ENCODE measurements at regions not wholly inside any gene's neighbourhood (a gene's known extent, or its start where the extent isn't known, plus 50 kb on each side); places are given as distances from the start of the nearest gene placed in this dataset.

GRCh38 chr10:106083572-106083971, 1080.9 kb downstream of the SORCS1 start:
- no peaks in the 10 kb centered on the region for H3K27me3 ChIP-seq (ENCODE audit: control insufficient read depth, insufficient read depth, low read length)
- no peak overlapping the region for H3K4me3 ChIP-seq (ENCODE audit: low read depth, low read length)
- H3K36me3 ChIP-seq (ENCODE audit: control insufficient read depth, insufficient read depth, low read length): no peaks in the 10 kb centered on the region
- no peak for DNase-seq (ENCODE audit: low read depth)
- TF ChIP-seq, protein P1, sequence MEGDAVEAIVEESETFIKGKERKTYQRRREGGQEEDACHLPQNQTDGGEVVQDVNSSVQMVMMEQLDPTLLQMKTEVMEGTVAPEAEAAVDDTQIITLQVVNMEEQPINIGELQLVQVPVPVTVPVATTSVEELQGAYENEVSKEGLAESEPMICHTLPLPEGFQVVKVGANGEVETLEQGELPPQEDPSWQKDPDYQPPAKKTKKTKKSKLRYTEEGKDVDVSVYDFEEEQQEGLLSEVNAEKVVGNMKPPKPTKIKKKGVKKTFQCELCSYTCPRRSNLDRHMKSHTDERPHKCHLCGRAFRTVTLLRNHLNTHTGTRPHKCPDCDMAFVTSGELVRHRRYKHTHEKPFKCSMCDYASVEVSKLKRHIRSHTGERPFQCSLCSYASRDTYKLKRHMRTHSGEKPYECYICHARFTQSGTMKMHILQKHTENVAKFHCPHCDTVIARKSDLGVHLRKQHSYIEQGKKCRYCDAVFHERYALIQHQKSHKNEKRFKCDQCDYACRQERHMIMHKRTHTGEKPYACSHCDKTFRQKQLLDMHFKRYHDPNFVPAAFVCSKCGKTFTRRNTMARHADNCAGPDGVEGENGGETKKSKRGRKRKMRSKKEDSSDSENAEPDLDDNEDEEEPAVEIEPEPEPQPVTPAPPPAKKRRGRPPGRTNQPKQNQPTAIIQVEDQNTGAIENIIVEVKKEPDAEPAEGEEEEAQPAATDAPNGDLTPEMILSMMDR (IDR thresholded peaks at IDR 0.05; ENCODE audit: insufficient read depth, low read length, poor library complexity, severe bottlenecking): no peak

DNA sequence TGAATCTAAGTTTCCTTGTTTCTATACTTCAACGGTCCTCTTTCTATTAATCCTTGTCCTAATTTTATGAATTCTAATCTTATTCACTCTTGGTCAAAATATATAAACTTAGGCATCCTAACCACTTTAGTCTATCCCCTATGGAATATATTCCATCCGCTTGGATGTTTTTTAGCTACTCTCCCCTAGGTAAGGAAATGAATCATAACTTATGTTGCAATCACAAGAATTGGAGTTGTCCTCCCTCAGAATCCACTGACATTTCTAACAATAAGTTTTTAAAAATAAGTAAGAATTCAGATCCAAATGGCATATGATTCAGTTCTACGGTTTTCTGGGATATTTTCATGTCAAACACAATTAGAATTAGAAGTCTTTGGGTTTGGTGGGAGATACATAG, 1081.6 kb downstream of the SORCS1 start:
- TF ChIP-seq, protein P1 (IDR thresholded peaks at IDR 0.05; ENCODE audit: insufficient read depth, low read length, poor library complexity, severe bottlenecking): no peak
- H3K36me3 ChIP-seq (ENCODE audit: control insufficient read depth, insufficient read depth, low read length): no peaks in the 10 kb centered on the region
- no peaks in the 10 kb centered on the region for H3K27me3 ChIP-seq (ENCODE audit: control insufficient read depth, insufficient read depth, low read length)
- H3K4me3 ChIP-seq (ENCODE audit: low read depth, low read length): no peak overlapping the region
- DNase-seq (ENCODE audit: low read depth): no peak

DNA sequence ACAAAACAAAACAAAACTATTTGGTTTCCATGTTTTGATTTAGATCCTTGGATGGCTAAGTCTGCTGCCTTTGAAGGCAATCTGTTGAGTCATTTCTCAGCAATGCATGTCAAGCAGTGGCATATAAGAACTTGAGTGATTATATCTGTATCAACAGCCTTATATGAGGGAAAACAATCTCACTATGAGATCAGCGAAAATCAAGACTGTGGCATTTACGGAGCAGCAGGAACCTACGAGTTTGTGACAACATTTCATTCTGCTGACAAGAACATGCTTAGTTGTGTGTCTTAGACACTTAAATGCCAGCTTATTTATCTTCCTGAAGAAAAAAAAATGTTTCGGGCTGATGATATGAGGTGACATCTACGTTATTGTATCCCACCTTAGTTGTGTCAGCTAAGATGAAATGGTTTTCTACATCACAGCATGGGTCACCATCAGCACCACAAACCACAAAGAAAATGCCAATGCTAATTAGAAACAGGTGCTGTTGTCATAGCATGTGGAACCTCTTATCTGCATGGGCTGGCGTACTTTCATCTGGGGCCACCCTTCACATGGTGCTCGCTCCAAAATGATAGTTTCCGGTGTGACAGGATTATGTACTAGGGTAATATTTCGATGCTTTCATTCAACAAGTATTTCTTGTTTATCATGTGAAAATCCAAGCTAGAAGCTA, 1085.5 kb downstream of the SORCS1 start:
- Histone ChIP-seq H3K4me3 (ENCODE audit: low read depth, low read length) (no peak overlapping the region), H3K36me3 (ENCODE audit: control insufficient read depth, insufficient read depth, low read length) (no peaks in the 10 kb centered on the region), H3K27me3 (ENCODE audit: control insufficient read depth, insufficient read depth, low read length) (no peaks in the 10 kb centered on the region)
- DNase-seq (ENCODE audit: low read depth): peak; percentile 37
- TF ChIP-seq, protein P1 (IDR thresholded peaks at IDR 0.05; ENCODE audit: insufficient read depth, low read length, poor library complexity, severe bottlenecking): no peak

- TF ChIP-seq, protein P1 (IDR thresholded peaks at IDR 0.05; ENCODE audit: insufficient read depth, low read length, poor library complexity, severe bottlenecking): no peak
- Histone ChIP-seq H3K27me3 (ENCODE audit: control insufficient read depth, insufficient read depth, low read length) (no peaks in the 10 kb centered on the region), H3K36me3 (ENCODE audit: control insufficient read depth, insufficient read depth, low read length) (no peaks in the 10 kb centered on the region), H3K4me3 (ENCODE audit: low read depth, low read length) (no peak overlapping the region)
- no peak for DNase-seq (ENCODE audit: low read depth)
Observed at GRCh38 chr10:106076496-106076895, 1088.0 kb downstream of the SORCS1 start.

- no peak for DNase-seq (ENCODE audit: low read depth)
- Histone ChIP-seq H3K27me3 (ENCODE audit: control insufficient read depth, insufficient read depth, low read length) (no peaks in the 10 kb centered on the region), H3K4me3 (ENCODE audit: low read depth, low read length) (no peak overlapping the region), H3K36me3 (ENCODE audit: control insufficient read depth, insufficient read depth, low read length) (no peaks in the 10 kb centered on the region)
- TF ChIP-seq, protein P1 (IDR thresholded peaks at IDR 0.05; ENCODE audit: insufficient read depth, low read length, poor library complexity, severe bottlenecking): no peak
Observed at GRCh38 chr10:106053061-106053460, 1111.4 kb downstream of the SORCS1 start.

- H3K4me3 ChIP-seq (ENCODE audit: low read depth, low read length): no peak overlapping the region
- H3K27me3 ChIP-seq (ENCODE audit: control insufficient read depth, insufficient read depth, low read length): no peaks in the 10 kb centered on the region
- DNase-seq (ENCODE audit: low read depth): no peak
- TF ChIP-seq, protein P1 (IDR thresholded peaks at IDR 0.05; ENCODE audit: insufficient read depth, low read length, poor library complexity, severe bottlenecking): no peak
- no peaks in the 10 kb centered on the region for H3K36me3 ChIP-seq (ENCODE audit: control insufficient read depth, insufficient read depth, low read length)
Observed at GRCh38 chr10:106044503-106044902, 1120.0 kb downstream of the SORCS1 start.
